ENCODE measurements at regions not wholly inside any gene's neighbourhood (a gene's known extent, or its start where the extent isn't known, plus 50 kb on each side); places are given as distances from the start of the nearest gene placed in this dataset.

GRCh38 chr18:43531438-43531837, 254.1 kb upstream of the SYT4 start:
- TF ChIP-seq CTCF (IDR thresholded peaks at IDR 0.05; ENCODE audit: insufficient read depth, low read depth, low read length) (no peak), EZH2 (IDR thresholded peaks at IDR 0.05; ENCODE audit: insufficient read depth, low read length) (no peak)
